ENCODE measurements at regions not wholly inside any gene's neighbourhood (a gene's known extent, or its start where the extent isn't known, plus 50 kb on each side); places are given as distances from the start of the nearest gene placed in this dataset.
"Not testable (repeated sequence)": the region's sequence is repeated elsewhere in the genome, so short reads cannot be mapped to it uniquely, and the experiment has no call there.

GRCh38 chr14:30223385-30223785, 295.7 kb upstream of the PRKD1 start:
- ATAC-seq (no peak), DNase-seq (ENCODE audit: low spot score in 2 of 2) (no peak)
- Mint-ChIP-seq H3K9me3 (peaks cover 0 to 5% of the 10 kb centered on the region in 2 donors), H3K36me3 (no peaks in the 10 kb centered on the region), H3K27ac (no peak overlapping the region)

GRCh38 chr14:30223966-30224365, 296.3 kb upstream of the PRKD1 start:
- ATAC-seq (no peak), DNase-seq (ENCODE audit: low spot score in 2 of 2) (no peak)
- H3K9me3 Mint-ChIP-seq: peaks cover 0 to 5% of the 10 kb centered on the region in 2 donors
- no peaks in the 10 kb centered on the region for H3K36me3 Mint-ChIP-seq
- H3K27ac Mint-ChIP-seq: no peak overlapping the region

- ATAC-seq: no peak
- Mint-ChIP-seq H3K27ac (no peak overlapping the region), H3K36me3 (no peaks in the 10 kb centered on the region), H3K9me3 (peaks cover 0 to 5% of the 10 kb centered on the region in 2 donors)
- DNase-seq (ENCODE audit: low spot score in 2 of 2): no peak
Observed at GRCh38 chr14:30225176-30225575, 297.5 kb upstream of the PRKD1 start.

- H3K27ac Mint-ChIP-seq: no peak overlapping the region
- DNase-seq (ENCODE audit: low spot score in 2 of 2): no peak
- H3K9me3 Mint-ChIP-seq: peaks cover 0 to 10% of the 10 kb centered on the region in 2 donors
- H3K36me3 Mint-ChIP-seq: no peaks in the 10 kb centered on the region
- no peak for ATAC-seq
Observed at GRCh38 chr14:30227436-30227835, 299.8 kb upstream of the PRKD1 start.

- peaks cover 0 to 10% of the 10 kb centered on the region in 2 donors for H3K9me3 Mint-ChIP-seq
- H3K27ac Mint-ChIP-seq: no peak overlapping the region
- no peaks in the 10 kb centered on the region for H3K36me3 Mint-ChIP-seq
- DNase-seq (ENCODE audit: low spot score in 2 of 2): no peak
- no peak for ATAC-seq
Observed at GRCh38 chr14:30227876-30228275, 300.2 kb upstream of the PRKD1 start.

- H3K36me3 Mint-ChIP-seq: no peaks in the 10 kb centered on the region
- no peak for ATAC-seq
- DNase-seq (ENCODE audit: low spot score in 2 of 2): no peak
- no peak overlapping the region for H3K27ac Mint-ChIP-seq
- H3K9me3 Mint-ChIP-seq: peaks cover 8 to 10% of the 10 kb centered on the region in 2 donors
Observed at GRCh38 chr14:30230719-30231118, 303.1 kb upstream of the PRKD1 start.

GRCh38 chr14:30234966-30235365, 307.3 kb upstream of the PRKD1 start:
- Mint-ChIP-seq H3K27ac (no peak overlapping the region), H3K9me3 (peaks cover 13 to 16% of the 10 kb centered on the region in 2 donors)
- ATAC-seq: no peak

GRCh38 chr14:30235485-30235884, 307.8 kb upstream of the PRKD1 start:
- H3K27ac Mint-ChIP-seq: no peak overlapping the region
- H3K36me3 Mint-ChIP-seq: no peaks in the 10 kb centered on the region
- H3K9me3 Mint-ChIP-seq: peaks cover 14 to 17% of the 10 kb centered on the region in 2 donors
- no peak for ATAC-seq
- DNase-seq (ENCODE audit: low spot score in 2 of 2): no peak

More at GRCh38 chr14:30234966-30235365, 307.3 kb upstream of the PRKD1 start:
- H3K36me3 Mint-ChIP-seq: no peaks in the 10 kb centered on the region
- no peak for DNase-seq (ENCODE audit: low spot score in 2 of 2)

GRCh38 chr14:30238936-30239335, 311.3 kb upstream of the PRKD1 start:
- Mint-ChIP-seq H3K27ac (no peak overlapping the region), H3K36me3 (no peaks in the 10 kb centered on the region), H3K9me3 (peaks cover 6 to 10% of the 10 kb centered on the region in 2 donors)
- no peak for ATAC-seq
- DNase-seq (ENCODE audit: low spot score in 2 of 2): no peak

- no peak overlapping the region for H3K27ac Mint-ChIP-seq
- peaks cover 6 to 10% of the 10 kb centered on the region in 2 donors for H3K9me3 Mint-ChIP-seq
- ATAC-seq (no peak), DNase-seq (ENCODE audit: low spot score in 2 of 2) (no peak)
- no peaks in the 10 kb centered on the region for H3K36me3 Mint-ChIP-seq
Observed at GRCh38 chr14:30240018-30240417, 312.4 kb upstream of the PRKD1 start.

- ATAC-seq (no peak), DNase-seq (ENCODE audit: low spot score in 2 of 2) (no peak)
- Mint-ChIP-seq H3K9me3 (peaks cover 6 to 7% of the 10 kb centered on the region in 2 donors), H3K27ac (no peak overlapping the region), H3K36me3 (no peaks in the 10 kb centered on the region)
Observed at GRCh38 chr14:30240685-30241084, 313.0 kb upstream of the PRKD1 start.

- H3K36me3 Mint-ChIP-seq: no peaks in the 10 kb centered on the region
Observed at GRCh38 chr14:30242744-30243143, 315.1 kb upstream of the PRKD1 start.

GRCh38 chr14:30243207-30243606, 315.6 kb upstream of the PRKD1 start:
- H3K36me3 Mint-ChIP-seq: no peaks in the 10 kb centered on the region
- peaks cover 6% of the 10 kb centered on the region in 2 donors for H3K9me3 Mint-ChIP-seq
- no peak overlapping the region for H3K27ac Mint-ChIP-seq
- ATAC-seq: no peak
- DNase-seq (ENCODE audit: low spot score in 2 of 2): no peak

More at GRCh38 chr14:30242744-30243143, 315.1 kb upstream of the PRKD1 start:
- Mint-ChIP-seq H3K27ac (no peak overlapping the region), H3K9me3 (peaks cover 6% of the 10 kb centered on the region in 2 donors)
- DNase-seq (ENCODE audit: low spot score in 2 of 2): no peak
- ATAC-seq: no peak

GRCh38 chr14:30243805-30244204, 315.2 kb upstream of the G2E3 start:
- ATAC-seq (no peak), DNase-seq (ENCODE audit: low spot score in 2 of 2) (no peak)
- no peak overlapping the region for H3K27ac Mint-ChIP-seq
- peaks cover 6% of the 10 kb centered on the region in 2 donors for H3K9me3 Mint-ChIP-seq
- H3K36me3 Mint-ChIP-seq: no peaks in the 10 kb centered on the region

GRCh38 chr14:30244348-30244747, 314.6 kb upstream of the G2E3 start:
- not testable (repeated sequence) for H3K27ac Mint-ChIP-seq; ATAC-seq; DNase-seq (ENCODE audit: low spot score in 2 of 2); H3K36me3 Mint-ChIP-seq; H3K9me3 Mint-ChIP-seq

- DNase-seq (ENCODE audit: low spot score in 2 of 2): no peak
- Mint-ChIP-seq H3K27ac (no peak overlapping the region), H3K9me3 (peaks cover 2 to 8% of the 10 kb centered on the region in 2 donors), H3K36me3 (no peaks in the 10 kb centered on the region)
- ATAC-seq: no peak
Observed at GRCh38 chr14:30251017-30251416, 307.9 kb upstream of the G2E3 start.

- DNase-seq (ENCODE audit: low spot score in 2 of 2): no peak
- no peak for ATAC-seq
- Mint-ChIP-seq H3K36me3 (no peaks in the 10 kb centered on the region), H3K27ac (no peak overlapping the region), H3K9me3 (peaks cover 7 to 14% of the 10 kb centered on the region in 2 donors)
Observed at GRCh38 chr14:30251557-30252100, 307.3 kb upstream of the G2E3 start.

- DNase-seq (ENCODE audit: low spot score in 2 of 2): no peak
- no peak overlapping the region for H3K27ac Mint-ChIP-seq
- ATAC-seq: no peak
- peaks cover 8 to 17% of the 10 kb centered on the region in 2 donors for H3K9me3 Mint-ChIP-seq
- no peaks in the 10 kb centered on the region for H3K36me3 Mint-ChIP-seq
Observed at GRCh38 chr14:30252151-30252550, 306.8 kb upstream of the G2E3 start.
